A673 (cell line): ENCODE measurements at regions not wholly inside any gene's neighbourhood (a gene's known extent, or its start where the extent isn't known, plus 50 kb on each side); places are given as distances from the start of the nearest gene placed in this dataset.

Experiments
- BruUV-seq: library from RNA; stranded (reverse); fragments of 400-500 nt; replicated peaks from 2 replicates; lab custom pipeline; 2021; lab: Mats Ljungman, UMichigan
- CTCF ChIA-PET: fragments of 300-600 bp; sonication (Branson Sonifier 250); formaldehyde crosslinking; loops from one replicate; lab custom pipeline; 2022; ENCODE audit warnings: antibody characterized with exemption; lab: Charles Lee
- POLR2A ChIA-PET: fragments of 300-600 bp; sonication (Branson Sonifier 250); formaldehyde crosslinking; loops from one replicate; lab custom pipeline; 2022; ENCODE audit warnings: antibody characterized with exemption; ENCODE audit not compliant: low non-redundant PET; lab: Charles Lee
- DNase-seq: peaks from one replicate; pipeline ENCODE4 v3.0.0-alpha.2; 2015; ENCODE audit warnings: low spot score
- H3K27ac ChIP-seq: fragments of 200-600 bp; sonication (generic); 2 replicates; pipeline ENCODE4 v1.5.1; 2016; ENCODE audit warnings: mixed run types, low read depth, mild to moderate bottlenecking, mixed read lengths, antibody characterized with exemption, low read length; ENCODE audit not compliant: poor library complexity, severe bottlenecking
- H3K27me3 ChIP-seq: fragments of 200-600 bp; sonication (generic); replicated peaks from 2 replicates; pipeline ENCODE4 v1.6.1; 2017; ENCODE audit warnings: mixed run types, low read depth, mild to moderate bottlenecking, mixed read lengths, antibody characterized with exemption, low read length; ENCODE audit not compliant: insufficient read depth, poor library complexity
- H3K36me3 ChIP-seq: fragments of 200-600 bp; sonication (generic); 2 replicates; pipeline ENCODE4 v1.6.1; 2016; ENCODE audit warnings: mixed run types, mild to moderate bottlenecking, mixed read lengths, antibody characterized with exemption, low read length; ENCODE audit not compliant: insufficient read depth, poor library complexity, severe bottlenecking
- H3K4me1 ChIP-seq: fragments of 200-600 bp; sonication (generic); 2 replicates; pipeline ENCODE4 v1.6.1; 2017; ENCODE audit warnings: mixed run types, mild to moderate bottlenecking, mixed read lengths, antibody characterized with exemption, low read length; ENCODE audit not compliant: insufficient read depth, poor library complexity, severe bottlenecking
- H3K4me3 ChIP-seq: fragments of 200-600 bp; sonication (generic); 2 replicates; pipeline ENCODE4 v1.5.1; 2016; ENCODE audit warnings: low read depth, mixed run types, mild to moderate bottlenecking, mixed read lengths, low read length; ENCODE audit not compliant: poor library complexity, severe bottlenecking
- H3K9me3 ChIP-seq: fragments of 200-600 bp; sonication (generic); 2 replicates; pipeline ENCODE4 v1.6.1; 2016; ENCODE audit warnings: mixed run types, low read depth, mild to moderate bottlenecking, mixed read lengths, antibody characterized with exemption, low read length; ENCODE audit not compliant: poor library complexity, severe bottlenecking
- EZH2 ChIP-seq: fragments of 200-600 bp; sonication (generic); IDR thresholded peaks from 2 replicates; pipeline ENCODE4 v1.6.1; 2017; ENCODE audit warnings: borderline replicate concordance, low read depth, mild to moderate bottlenecking, mixed read lengths, antibody characterized with exemption, low read length; ENCODE audit not compliant: poor library complexity, severe bottlenecking
- intact Hi-C: fragments of 100-400 bp; cut with micrococcal nuclease; formaldehyde crosslinking; loops from one replicate; pipeline ENCODE4 v1.10.0; 2022; ENCODE audit not compliant: unreplicated experiment
- TF ChIP-seq, protein P1 (sequence below): fragments of 300-800, 200-600 bp; sonication (generic); conservative IDR thresholded peaks from 2 replicates; pipeline ENCODE4 v1.5.1; 2017; ENCODE audit warnings: low read depth, mild to moderate bottlenecking, antibody characterized with exemption, low read length, moderate library complexity, mixed read lengths

DNA sequence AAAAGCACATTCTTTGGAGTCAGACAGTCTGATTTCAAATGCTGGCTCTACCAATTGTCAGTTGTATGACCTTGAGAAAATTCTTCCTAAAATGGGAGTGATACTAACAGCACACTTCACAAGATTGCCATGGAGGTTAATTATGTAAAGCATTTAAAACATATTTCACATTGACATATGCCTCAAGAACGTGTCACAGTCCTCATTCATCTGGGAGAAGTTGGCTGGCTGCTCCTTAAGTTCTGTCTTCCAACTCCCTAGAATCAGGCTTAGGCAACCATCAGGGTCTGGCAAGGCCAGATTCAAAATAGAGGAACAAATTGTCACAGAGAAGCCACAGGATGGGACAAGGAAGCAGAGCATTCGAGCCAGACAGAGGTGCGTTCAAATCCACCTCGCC, 228.0 kb upstream of the RND3 start:
- H3K36me3 ChIP-seq, result no peaks in the 10 kb centered on the region
- DNase-seq, result no peak
- ChIA-PET POLR2A (no interaction called here), CTCF (no interaction called here)
- TF ChIP-seq EZH2, result no peak
- TF ChIP-seq, protein P1, sequence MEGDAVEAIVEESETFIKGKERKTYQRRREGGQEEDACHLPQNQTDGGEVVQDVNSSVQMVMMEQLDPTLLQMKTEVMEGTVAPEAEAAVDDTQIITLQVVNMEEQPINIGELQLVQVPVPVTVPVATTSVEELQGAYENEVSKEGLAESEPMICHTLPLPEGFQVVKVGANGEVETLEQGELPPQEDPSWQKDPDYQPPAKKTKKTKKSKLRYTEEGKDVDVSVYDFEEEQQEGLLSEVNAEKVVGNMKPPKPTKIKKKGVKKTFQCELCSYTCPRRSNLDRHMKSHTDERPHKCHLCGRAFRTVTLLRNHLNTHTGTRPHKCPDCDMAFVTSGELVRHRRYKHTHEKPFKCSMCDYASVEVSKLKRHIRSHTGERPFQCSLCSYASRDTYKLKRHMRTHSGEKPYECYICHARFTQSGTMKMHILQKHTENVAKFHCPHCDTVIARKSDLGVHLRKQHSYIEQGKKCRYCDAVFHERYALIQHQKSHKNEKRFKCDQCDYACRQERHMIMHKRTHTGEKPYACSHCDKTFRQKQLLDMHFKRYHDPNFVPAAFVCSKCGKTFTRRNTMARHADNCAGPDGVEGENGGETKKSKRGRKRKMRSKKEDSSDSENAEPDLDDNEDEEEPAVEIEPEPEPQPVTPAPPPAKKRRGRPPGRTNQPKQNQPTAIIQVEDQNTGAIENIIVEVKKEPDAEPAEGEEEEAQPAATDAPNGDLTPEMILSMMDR, result no peak
- H3K9me3 ChIP-seq, result no peaks in the 10 kb centered on the region
- BruUV-seq, result no TSS peak
- H3K27ac ChIP-seq, result no peak overlapping the region
- H3K4me1 ChIP-seq, result no peaks in the 10 kb centered on the region
- H3K4me3 ChIP-seq, result no peak overlapping the region
- intact Hi-C loops, result no loop called here
- H3K27me3 ChIP-seq, result no peaks in the 10 kb centered on the region

- TF ChIP-seq, protein P1, result no peak
- TF ChIP-seq EZH2, result no peak
- intact Hi-C loops, result no loop called here
- H3K4me1 ChIP-seq, result no peaks in the 10 kb centered on the region
- H3K4me3 ChIP-seq, result no peak overlapping the region
- no peaks in the 10 kb centered on the region for H3K36me3 ChIP-seq
- CTCF ChIA-PET, result no interaction called here
- no peaks in the 10 kb centered on the region for H3K9me3 ChIP-seq
- H3K27me3 ChIP-seq, result no peaks in the 10 kb centered on the region
- BruUV-seq, result no TSS peak
- POLR2A ChIA-PET, result no interaction called here
- DNase-seq, result no peak
- no peak overlapping the region for H3K27ac ChIP-seq
Measured at GRCh38 chr2:150710916-150711315, 223.4 kb upstream of the RND3 start.

GRCh38 chr2:150710041-150710440, 222.6 kb upstream of the RND3 start:
- BruUV-seq, result no TSS peak
- no peaks in the 10 kb centered on the region for H3K36me3 ChIP-seq
- intact Hi-C loops, result no loop called here
- H3K27me3 ChIP-seq, result no peaks in the 10 kb centered on the region
- no peak overlapping the region for H3K4me3 ChIP-seq
- CTCF ChIA-PET, result no interaction called here
- no peaks in the 10 kb centered on the region for H3K9me3 ChIP-seq
- POLR2A ChIA-PET, result no interaction called here
- no peaks in the 10 kb centered on the region for H3K4me1 ChIP-seq
- H3K27ac ChIP-seq, result no peak overlapping the region
- no peak for DNase-seq
- TF ChIP-seq, protein P1, result no peak
- TF ChIP-seq EZH2, result no peak
